ENCODE measurements at regions not wholly inside any gene's neighbourhood (a gene's known extent, or its start where the extent isn't known, plus 50 kb on each side); places are given as distances from the start of the nearest gene placed in this dataset.

- no peak overlapping the region for H3K4ac ChIP-seq (replicated peaks; ENCODE audit: insufficient read length, low read depth, low read length)
- no peaks in the 10 kb centered on the region for H3K9me3 ChIP-seq (ENCODE audit: insufficient read depth in 2 of 2, low read depth in 1 of 2, low read length in 1 of 2)
- H3K56ac ChIP-seq (replicated peaks; ENCODE audit: insufficient read length, low read depth, low read length) = no peak overlapping the region
- no peak overlapping the region for H4K8ac ChIP-seq (ENCODE audit: extremely low read depth, insufficient read depth, low read length)
- H3K27me3 ChIP-seq (replicated peaks in 1 of 4; ENCODE audit: control insufficient read depth in 3 of 4, extremely low read depth in 1 of 4, insufficient read depth in 3 of 4, low read length in 3 of 4) = no peaks in the 10 kb centered on the region
- H3K27ac ChIP-seq (ENCODE audit: low read depth, low read length) = no peak overlapping the region
- H3K4me3 ChIP-seq (ENCODE audit: extremely low read depth in 1 of 4, insufficient read depth in 2 of 4, low read depth in 3 of 4, low read length in 4 of 4) = no peak overlapping the region
- H4K91ac ChIP-seq (replicated peaks; ENCODE audit: insufficient read length, low read length) = no peak overlapping the region
- H3K4me1 ChIP-seq (replicated peaks in 1 of 4; ENCODE audit: control insufficient read depth in 3 of 4, insufficient read depth in 4 of 4, low read length in 3 of 4) = no peaks in the 10 kb centered on the region
- no peak overlapping the region for H4K5ac ChIP-seq (ENCODE audit: insufficient read length, low read depth, low read length)
- no peaks in the 10 kb centered on the region for H3K23me2 ChIP-seq (ENCODE audit: low read depth, low read length)
- H3K23ac ChIP-seq (ENCODE audit: insufficient read length) = no peak overlapping the region
- ChIA-PET POLR2A (ENCODE audit: partially characterized antibody) (no interaction called here), CTCF (ENCODE audit: partially characterized antibody) (interaction anchor here (1.2 kb wide), 1 partner anchor 281 kb away, joined by 3 read pairs; no protein-coding TSS in a partner anchor)
- H2BK20ac ChIP-seq (ENCODE audit: low read length) = no peak overlapping the region
- H2BK120ac ChIP-seq (replicated peaks; ENCODE audit: low read depth, low read length) = no peak overlapping the region
- no peak overlapping the region for H2BK5ac ChIP-seq (ENCODE audit: low read depth, low read length)
- no peak for DNase-seq (ENCODE audit: low read depth in 1 of 2, low spot score in 2 of 2)
- no peaks in the 10 kb centered on the region for H4K20me1 ChIP-seq (replicated peaks in 1 of 2; ENCODE audit: control insufficient read depth in 1 of 2, insufficient read depth in 2 of 2, low read length in 2 of 2)
- no peak overlapping the region for H3K18ac ChIP-seq (ENCODE audit: extremely low read depth, low read length)
- no peak overlapping the region for H2BK12ac ChIP-seq (ENCODE audit: low read depth, low read length)
- no peak overlapping the region for H3K9ac ChIP-seq (replicated peaks in 1 of 4; ENCODE audit: extremely low read depth in 1 of 4, low read depth in 3 of 4, low read length in 3 of 4)
- no peak overlapping the region for H2BK15ac ChIP-seq (ENCODE audit: low read length)
- no peaks in the 10 kb centered on the region for H3K36me3 ChIP-seq (ENCODE audit: control insufficient read depth in 2 of 4, insufficient read depth in 4 of 4, low read length in 3 of 4)
- FAIRE-seq = no peak
- no peaks in the 10 kb centered on the region for H3K79me1 ChIP-seq (ENCODE audit: low read depth, low read length)
- H2AFZ ChIP-seq (ENCODE audit: low read length) = no peak overlapping the region
- H3K4me2 ChIP-seq (ENCODE audit: insufficient read depth in 1 of 2, low read depth in 2 of 2, low read length in 2 of 2) = no peak overlapping the region
- H3K14ac ChIP-seq (ENCODE audit: insufficient read length) = no peak overlapping the region
- no peaks in the 10 kb centered on the region for H3K79me2 ChIP-seq (ENCODE audit: control insufficient read depth in 1 of 2, insufficient read depth in 2 of 2, low read length in 2 of 2)
- no peak overlapping the region for H2AK5ac ChIP-seq (ENCODE audit: low read depth, low read length)
- TF ChIP-seq TAF1 (IDR thresholded peaks at IDR 0.05; ENCODE audit: low read depth, low read length) (no peak), SUZ12 (IDR thresholded peaks at IDR 0.05; ENCODE audit: low read length) (no peak), CEBPB (IDR thresholded peaks at IDR 0.05; ENCODE audit: low read depth, low read length) (no peak)
Measured at GRCh38 chr4:162450531-162451035, 286.8 kb upstream of the FSTL5 start.

All from H1 (cell line).